GM21381 (cell line): ENCODE measurements at regions not wholly inside any gene's neighbourhood (a gene's known extent, or its start where the extent isn't known, plus 50 kb on each side); places are given as distances from the start of the nearest gene placed in this dataset.
A peak's percentile ranks its signal among the peaks of the same experiment; 100 is the strongest.
"Not testable (repeated sequence)": the region's sequence is repeated elsewhere in the genome, so short reads cannot be mapped to it uniquely, and the experiment has no call there.

ENCODE experiments used
- ATAC-seq: cut with Tn5 transposase; IDR thresholded peaks from one replicate; pipeline ENCODE4 v1.9.1; 2021; ENCODE audit warnings: mild to moderate bottlenecking, moderate library complexity; ENCODE audit not compliant: unreplicated experiment

GRCh38 chr12:25788707-25789442 is 169.6 kb upstream of the RASSF8 start:
- no peak for ATAC-seq

- no peak for ATAC-seq
These were observed 168.9 kb upstream of the RASSF8 start for GRCh38 chr12:25789541-25789944.

- no peak for ATAC-seq
These were observed 166.5 kb upstream of the RASSF8 start for GRCh38 chr12:25792031-25792430.

- ATAC-seq, result no peak
These were observed 165.3 kb upstream of the RASSF8 start for GRCh38 chr12:25793196-25793595.

GRCh38 chr12:25794571-25794970 is 163.9 kb upstream of the RASSF8 start:
- ATAC-seq, result no peak

GRCh38 chr12:25796523-25797000 is 161.9 kb upstream of the RASSF8 start:
- ATAC-seq, result no peak

- no peak for ATAC-seq
These were observed 161.1 kb upstream of the RASSF8 start for GRCh38 chr12:25797386-25797785.

- ATAC-seq, result no peak
These were observed 160.5 kb upstream of the RASSF8 start for GRCh38 chr12:25797949-25798348.

GRCh38 chr12:25800101-25800500 is 158.4 kb upstream of the RASSF8 start:
- no peak for ATAC-seq

GRCh38 chr12:25801734-25802133 is 156.7 kb upstream of the RASSF8 start:
- ATAC-seq, result no peak

- no peak for ATAC-seq
These were observed 156.3 kb upstream of the RASSF8 start for GRCh38 chr12:25802143-25802542.

- not testable (repeated sequence) for ATAC-seq
These were observed 155.3 kb upstream of the RASSF8 start for GRCh38 chr12:25803029-25803664.

- not testable (repeated sequence) for ATAC-seq
These were observed 154.2 kb upstream of the RASSF8 start for GRCh38 chr12:25804286-25804685.

GRCh38 chr12:25806271-25806670 is 152.2 kb upstream of the RASSF8 start:
- no peak for ATAC-seq

GRCh38 chr12:25808604-25809003 is 149.9 kb upstream of the RASSF8 start:
- no peak for ATAC-seq

- ATAC-seq, result no peak
These were observed 147.8 kb upstream of the RASSF8 start for GRCh38 chr12:25810683-25811082.

- ATAC-seq, result peak; percentile 48
These were observed 146.8 kb upstream of the RASSF8 start for GRCh38 chr12:25811656-25812126.

GRCh38 chr12:25812295-25812694 is 146.2 kb upstream of the RASSF8 start:
- ATAC-seq, result no peak

- ATAC-seq, result no peak
These were observed 144.6 kb upstream of the RASSF8 start for GRCh38 chr12:25813843-25814242.

GRCh38 chr12:25816637-25817036 is 141.8 kb upstream of the RASSF8 start:
- no peak for ATAC-seq

GRCh38 chr12:25817166-25817565 is 141.3 kb upstream of the RASSF8 start:
- ATAC-seq, result no peak
